Body of pancreas (tissue), 4 donors: ENCODE measurements at regions not wholly inside any gene's neighbourhood (a gene's known extent, or its start where the extent isn't known, plus 50 kb on each side); places are given as distances from the start of the nearest gene placed in this dataset.

ENCODE experiments used
- CTCF ChIP-seq, 7 experiments: fragments of 450-650 bp in 4 of 7; fragments of 200-600 bp in 3 of 7; sonication (generic) in 3 of 7; IDR thresholded peaks; one replicate each; pipeline ENCODE4 v1.5.1; 2016 to 2019; ENCODE audit warnings: antibody characterized with exemption in 7 of 7
- POLR2A ChIP-seq, 3 donors: fragments of 450-650 bp; IDR thresholded peaks; one replicate each; pipeline ENCODE4 v1.6.1; 2016; ENCODE audit warnings: antibody characterized with exemption in 3 of 3, mild to moderate bottlenecking in 2 of 3

GRCh38 chr10:47091421-47091820 lies 180.2 kb downstream of the PTPN20 start:
- TF ChIP-seq POLR2A (IDR thresholded peaks at IDR 0.05), result no peak
- no peak for TF ChIP-seq CTCF (IDR thresholded peaks at IDR 0.05)
